HL-60 (cell line): ENCODE measurements at regions not wholly inside any gene's neighbourhood (a gene's known extent, or its start where the extent isn't known, plus 50 kb on each side); places are given as distances from the start of the nearest gene placed in this dataset.

Source experiments
- DNase-seq, 2 experiments: peaks; one replicate each; pipeline ENCODE4 v3.0.0-alpha.2; 2010 to 2020; ENCODE audit warnings: low read depth in 1 of 2, low spot score in 1 of 2
- H3K27ac ChIP-seq: fragments of 250-450 bp; sonication (Bioruptor Pico); replicated peaks from 2 replicates; pipeline ENCODE4 v1.5.1; 2020; ENCODE audit warnings: mild to moderate bottlenecking, moderate library complexity
- H3K27me3 ChIP-seq: fragments of 250-450 bp; sonication (Bioruptor Pico); 2 replicates; pipeline ENCODE4 v1.5.1; 2021; ENCODE audit warnings: mild to moderate bottlenecking, moderate library complexity; ENCODE audit not compliant: insufficient read depth, poor library complexity, severe bottlenecking
- H3K4me3 ChIP-seq: replicated peaks from 2 replicates; pipeline ENCODE4 v1.5.1; 2011; ENCODE audit warnings: mild to moderate bottlenecking, control low read depth, low read length; ENCODE audit not compliant: insufficient read depth
- GABPA ChIP-seq: IDR thresholded peaks from 2 replicates; pipeline ENCODE4 v1.6.1; 2012; ENCODE audit warnings: low read depth
- POLR2AphosphoS5 ChIP-seq: IDR thresholded peaks from 2 replicates; pipeline ENCODE4 v1.6.1; 2012; ENCODE audit warnings: low read depth
- SPI1 ChIP-seq: IDR thresholded peaks from 2 replicates; pipeline ENCODE4 v1.6.1; 2012; ENCODE audit warnings: low read depth, mild to moderate bottlenecking, borderline replicate concordance
- TF ChIP-seq, protein P1 (sequence below): IDR thresholded peaks from one replicate; pipeline ENCODE4 v1.5.1; 2011; ENCODE audit warnings: low read length, control low read depth, inconsistent platforms; ENCODE audit not compliant: insufficient read depth
- TF ChIP-seq, protein P2 (sequence below): IDR thresholded peaks from 2 replicates; pipeline ENCODE4 v1.6.1; 2012; ENCODE audit warnings: low read depth; ENCODE audit not compliant: insufficient replicate concordance

DNA sequence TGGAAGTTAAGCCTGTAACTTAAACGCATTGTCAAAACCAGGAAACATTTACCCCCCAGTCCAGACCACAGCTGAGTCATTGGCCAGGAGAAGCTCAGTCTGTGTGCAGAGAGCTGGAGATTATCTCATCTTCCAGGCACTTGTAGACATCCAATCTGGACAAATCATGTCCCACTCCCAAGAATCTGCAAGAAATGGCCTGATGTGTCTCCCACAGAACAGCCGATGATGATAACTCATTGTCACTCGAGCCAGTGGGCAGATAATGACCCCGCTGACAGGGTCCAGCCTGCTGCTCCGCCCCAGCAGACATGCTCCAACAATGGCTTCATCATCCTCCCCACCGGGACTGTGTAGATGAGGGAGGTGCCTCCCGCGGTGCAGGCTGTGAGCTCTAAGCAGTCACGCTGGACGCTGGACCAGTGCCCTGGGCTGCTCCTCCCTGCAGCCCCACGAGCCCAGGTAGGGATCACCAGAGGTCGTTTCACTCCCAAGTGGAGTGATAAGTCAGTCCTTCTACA lies 322.5 kb downstream of the C16orf95 start:
- Histone ChIP-seq H3K27ac (no peak overlapping the region), H3K4me3 (no peak overlapping the region), H3K27me3 (no peaks in the 10 kb centered on the region)
- DNase-seq, result no peak
- TF ChIP-seq, protein P1, sequence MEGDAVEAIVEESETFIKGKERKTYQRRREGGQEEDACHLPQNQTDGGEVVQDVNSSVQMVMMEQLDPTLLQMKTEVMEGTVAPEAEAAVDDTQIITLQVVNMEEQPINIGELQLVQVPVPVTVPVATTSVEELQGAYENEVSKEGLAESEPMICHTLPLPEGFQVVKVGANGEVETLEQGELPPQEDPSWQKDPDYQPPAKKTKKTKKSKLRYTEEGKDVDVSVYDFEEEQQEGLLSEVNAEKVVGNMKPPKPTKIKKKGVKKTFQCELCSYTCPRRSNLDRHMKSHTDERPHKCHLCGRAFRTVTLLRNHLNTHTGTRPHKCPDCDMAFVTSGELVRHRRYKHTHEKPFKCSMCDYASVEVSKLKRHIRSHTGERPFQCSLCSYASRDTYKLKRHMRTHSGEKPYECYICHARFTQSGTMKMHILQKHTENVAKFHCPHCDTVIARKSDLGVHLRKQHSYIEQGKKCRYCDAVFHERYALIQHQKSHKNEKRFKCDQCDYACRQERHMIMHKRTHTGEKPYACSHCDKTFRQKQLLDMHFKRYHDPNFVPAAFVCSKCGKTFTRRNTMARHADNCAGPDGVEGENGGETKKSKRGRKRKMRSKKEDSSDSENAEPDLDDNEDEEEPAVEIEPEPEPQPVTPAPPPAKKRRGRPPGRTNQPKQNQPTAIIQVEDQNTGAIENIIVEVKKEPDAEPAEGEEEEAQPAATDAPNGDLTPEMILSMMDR, result no peak
- no peak for TF ChIP-seq POLR2AphosphoS5
- TF ChIP-seq, protein P2, sequence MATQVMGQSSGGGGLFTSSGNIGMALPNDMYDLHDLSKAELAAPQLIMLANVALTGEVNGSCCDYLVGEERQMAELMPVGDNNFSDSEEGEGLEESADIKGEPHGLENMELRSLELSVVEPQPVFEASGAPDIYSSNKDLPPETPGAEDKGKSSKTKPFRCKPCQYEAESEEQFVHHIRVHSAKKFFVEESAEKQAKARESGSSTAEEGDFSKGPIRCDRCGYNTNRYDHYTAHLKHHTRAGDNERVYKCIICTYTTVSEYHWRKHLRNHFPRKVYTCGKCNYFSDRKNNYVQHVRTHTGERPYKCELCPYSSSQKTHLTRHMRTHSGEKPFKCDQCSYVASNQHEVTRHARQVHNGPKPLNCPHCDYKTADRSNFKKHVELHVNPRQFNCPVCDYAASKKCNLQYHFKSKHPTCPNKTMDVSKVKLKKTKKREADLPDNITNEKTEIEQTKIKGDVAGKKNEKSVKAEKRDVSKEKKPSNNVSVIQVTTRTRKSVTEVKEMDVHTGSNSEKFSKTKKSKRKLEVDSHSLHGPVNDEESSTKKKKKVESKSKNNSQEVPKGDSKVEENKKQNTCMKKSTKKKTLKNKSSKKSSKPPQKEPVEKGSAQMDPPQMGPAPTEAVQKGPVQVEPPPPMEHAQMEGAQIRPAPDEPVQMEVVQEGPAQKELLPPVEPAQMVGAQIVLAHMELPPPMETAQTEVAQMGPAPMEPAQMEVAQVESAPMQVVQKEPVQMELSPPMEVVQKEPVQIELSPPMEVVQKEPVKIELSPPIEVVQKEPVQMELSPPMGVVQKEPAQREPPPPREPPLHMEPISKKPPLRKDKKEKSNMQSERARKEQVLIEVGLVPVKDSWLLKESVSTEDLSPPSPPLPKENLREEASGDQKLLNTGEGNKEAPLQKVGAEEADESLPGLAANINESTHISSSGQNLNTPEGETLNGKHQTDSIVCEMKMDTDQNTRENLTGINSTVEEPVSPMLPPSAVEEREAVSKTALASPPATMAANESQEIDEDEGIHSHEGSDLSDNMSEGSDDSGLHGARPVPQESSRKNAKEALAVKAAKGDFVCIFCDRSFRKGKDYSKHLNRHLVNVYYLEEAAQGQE, result no peak
- TF ChIP-seq GABPA, result no peak
- TF ChIP-seq SPI1, result no peak

DNA sequence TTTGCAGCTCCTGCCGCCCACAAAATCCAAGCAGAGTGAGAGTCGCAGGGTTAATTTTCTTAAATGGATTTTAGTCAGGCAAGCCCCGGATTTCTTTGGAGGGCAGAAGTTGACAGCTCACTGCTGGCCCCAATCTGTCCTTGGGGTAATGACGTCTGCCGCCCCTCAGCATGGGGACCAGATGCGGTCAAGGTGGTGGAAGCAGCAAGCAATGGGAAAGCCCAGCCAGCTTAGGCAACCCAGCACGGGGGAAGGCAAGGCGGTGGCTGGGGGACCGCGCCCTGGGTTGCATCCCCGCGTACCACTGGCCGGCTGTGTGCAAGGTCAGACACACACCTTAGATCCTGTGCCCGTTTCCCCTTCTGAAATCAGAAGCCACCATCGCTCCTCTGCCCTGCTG lies 321.7 kb downstream of the C16orf95 start:
- no peak for DNase-seq
- Histone ChIP-seq H3K4me3 (no peak overlapping the region), H3K27me3 (no peaks in the 10 kb centered on the region), H3K27ac (no peak overlapping the region)
- no peak for TF ChIP-seq SPI1
- no peak for TF ChIP-seq POLR2AphosphoS5
- TF ChIP-seq, protein P2, result no peak
- TF ChIP-seq GABPA, result no peak
- TF ChIP-seq, protein P1, result no peak

DNA sequence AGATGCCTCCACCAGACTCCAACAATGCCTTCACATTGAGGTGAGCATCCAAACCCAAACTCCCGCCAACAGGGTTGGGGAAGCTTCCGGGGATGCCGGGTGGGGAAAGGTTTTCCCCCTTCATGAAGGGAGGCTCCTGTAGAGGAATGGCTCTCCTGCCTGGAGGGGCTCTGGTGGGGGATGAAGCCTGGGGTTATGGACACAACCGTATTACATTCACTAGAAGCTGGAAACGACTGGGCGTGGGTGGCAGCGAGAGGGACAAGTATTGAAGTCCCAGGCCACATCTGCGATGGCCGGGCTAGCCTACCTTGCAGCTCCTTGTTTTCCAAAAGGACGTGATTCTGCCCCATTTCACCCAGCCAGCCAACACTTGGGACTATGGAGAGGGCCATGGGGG lies 321.1 kb downstream of the C16orf95 start:
- H3K4me3 ChIP-seq, result no peak overlapping the region
- no peak for TF ChIP-seq GABPA
- TF ChIP-seq, protein P2, result no peak
- H3K27me3 ChIP-seq, result no peaks in the 10 kb centered on the region
- no peak overlapping the region for H3K27ac ChIP-seq
- DNase-seq, result no peak

DNA sequence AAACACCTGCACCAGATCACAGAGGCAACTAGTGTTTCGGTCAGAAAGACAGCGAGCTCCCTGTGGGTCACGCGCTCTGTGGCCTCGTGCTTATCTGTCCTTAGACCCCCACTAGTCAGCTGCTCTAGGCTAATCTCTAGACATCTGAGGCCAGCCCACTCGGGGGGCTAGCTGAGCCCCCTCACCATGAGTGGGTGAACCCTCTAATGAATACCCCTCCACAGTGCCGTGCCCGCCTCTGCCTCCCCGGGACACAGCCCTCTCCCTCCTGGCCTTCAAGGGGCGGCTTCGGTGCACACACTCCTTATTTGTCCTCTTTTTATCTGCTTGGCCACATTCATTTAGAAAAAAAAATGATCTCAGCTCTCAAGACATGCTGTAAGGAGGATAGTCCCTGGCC lies 320.1 kb downstream of the C16orf95 start:
- Histone ChIP-seq H3K27me3 (no peaks in the 10 kb centered on the region), H3K4me3 (no peak overlapping the region), H3K27ac (no peak overlapping the region)
- TF ChIP-seq, protein P2, result no peak
- no peak for TF ChIP-seq GABPA
- TF ChIP-seq POLR2AphosphoS5, result no peak
- TF ChIP-seq, protein P1, result no peak
- no peak for TF ChIP-seq SPI1
- no peak for DNase-seq
